WERI-Rb-1 (cell line): ENCODE measurements at regions not wholly inside any gene's neighbourhood (a gene's known extent, or its start where the extent isn't known, plus 50 kb on each side); places are given as distances from the start of the nearest gene placed in this dataset.

Source experiments
- DNase-seq: peaks from one replicate; pipeline ENCODE4 v3.0.0-alpha.2; 2020
- H3K27ac ChIP-seq: fragments of 250-450 bp; sonication (Bioruptor Pico); 2 replicates; pipeline ENCODE4 v1.5.1; 2020; ENCODE audit warnings: mild to moderate bottlenecking, moderate library complexity
- H3K27me3 ChIP-seq: fragments of 250-450 bp; sonication (Bioruptor Pico); 2 replicates; pipeline ENCODE4 v1.5.1; 2021; ENCODE audit warnings: mild to moderate bottlenecking, low read depth, moderate library complexity; ENCODE audit not compliant: insufficient read depth, severe bottlenecking
- H3K36me3 ChIP-seq: fragments of 250-450 bp; sonication (Bioruptor Pico); 2 replicates; pipeline ENCODE4 v1.5.1; 2020; ENCODE audit warnings: mild to moderate bottlenecking, moderate library complexity
- H3K4me3 ChIP-seq: 2 replicates; pipeline ENCODE4 v1.5.1; 2011; ENCODE audit warnings: low read depth, mild to moderate bottlenecking, control low read depth, low read length
- H3K9me3 ChIP-seq: fragments of 250-450 bp; sonication (Bioruptor Pico); 2 replicates; pipeline ENCODE4 v1.5.1; 2021; ENCODE audit warnings: mild to moderate bottlenecking, moderate library complexity; ENCODE audit not compliant: severe bottlenecking
- CTCF ChIP-seq: IDR thresholded peaks from 2 replicates; pipeline ENCODE4 v1.5.1; 2011; ENCODE audit warnings: low read depth, mild to moderate bottlenecking, control low read depth, inconsistent platforms, low read length

- no peak for DNase-seq
- no peaks in the 10 kb centered on the region for H3K27me3 ChIP-seq
- no peaks in the 10 kb centered on the region for H3K9me3 ChIP-seq
- no peaks in the 10 kb centered on the region for H3K36me3 ChIP-seq
- no peak overlapping the region for H3K4me3 ChIP-seq
- no peak for TF ChIP-seq CTCF
- H3K27ac ChIP-seq = no peak overlapping the region
Measured at GRCh38 chr9:100775912-100776311, 198.0 kb downstream of the CAVIN4 start.

GRCh38 chr9:100784755-100785154 lies 206.9 kb downstream of the CAVIN4 start:
- no peak for TF ChIP-seq CTCF
- H3K27me3 ChIP-seq = no peaks in the 10 kb centered on the region
- no peak for DNase-seq
- H3K36me3 ChIP-seq = no peaks in the 10 kb centered on the region
- no peaks in the 10 kb centered on the region for H3K9me3 ChIP-seq
- no peak overlapping the region for H3K27ac ChIP-seq
- H3K4me3 ChIP-seq = no peak overlapping the region

- Histone ChIP-seq H3K36me3 (no peaks in the 10 kb centered on the region), H3K27ac (no peak overlapping the region), H3K9me3 (no peaks in the 10 kb centered on the region), H3K27me3 (no peaks in the 10 kb centered on the region), H3K4me3 (no peak overlapping the region)
- no peak for DNase-seq
- TF ChIP-seq CTCF = no peak
Measured at GRCh38 chr9:100785946-100786345, 208.1 kb downstream of the CAVIN4 start.

- Histone ChIP-seq H3K4me3 (no peak overlapping the region), H3K36me3 (no peaks in the 10 kb centered on the region), H3K27ac (no peak overlapping the region), H3K9me3 (no peaks in the 10 kb centered on the region), H3K27me3 (no peaks in the 10 kb centered on the region)
- TF ChIP-seq CTCF = no peak
- DNase-seq = no peak
Measured at GRCh38 chr9:100794738-100795269, 216.9 kb downstream of the CAVIN4 start.

- H3K36me3 ChIP-seq = no peaks in the 10 kb centered on the region
- H3K27me3 ChIP-seq = no peaks in the 10 kb centered on the region
- no peak for TF ChIP-seq CTCF
- H3K4me3 ChIP-seq = no peak overlapping the region
- DNase-seq = no peak
- peaks cover 12% of the 10 kb centered on the region for H3K9me3 ChIP-seq
- H3K27ac ChIP-seq = no peak overlapping the region
Measured at GRCh38 chr9:100803956-100804355, 224.6 kb upstream of the PLPPR1 start.

- no peak for DNase-seq
- peaks cover 7% of the 10 kb centered on the region for H3K9me3 ChIP-seq
- no peak for TF ChIP-seq CTCF
- H3K4me3 ChIP-seq = no peak overlapping the region
- no peaks in the 10 kb centered on the region for H3K27me3 ChIP-seq
- no peaks in the 10 kb centered on the region for H3K36me3 ChIP-seq
- no peak overlapping the region for H3K27ac ChIP-seq
Measured at GRCh38 chr9:100811643-100812042, 216.9 kb upstream of the PLPPR1 start.
